OCI-LY7 (cell line): ENCODE measurements at regions not wholly inside any gene's neighbourhood (a gene's known extent, or its start where the extent isn't known, plus 50 kb on each side); places are given as distances from the start of the nearest gene placed in this dataset.

ENCODE experiments used
- BruUV-seq: library from RNA; stranded (reverse); fragments of 400-500 nt; replicated peaks from 2 replicates; lab custom pipeline; 2021; lab: Mats Ljungman, UMichigan
- CTCF ChIA-PET: fragments of 300-600 bp; sonication (Branson Sonifier 250); formaldehyde crosslinking; loops from one replicate; lab custom pipeline; 2022; ENCODE audit warnings: antibody characterized with exemption; ENCODE audit not compliant: unreplicated experiment; lab: Charles Lee
- POLR2A ChIA-PET: fragments of 300-600 bp; sonication (Branson Sonifier 250); formaldehyde crosslinking; loops from one replicate; lab custom pipeline; 2022; ENCODE audit warnings: antibody characterized with exemption; lab: Charles Lee
- DNase-seq: peaks from one replicate; pipeline ENCODE4 v3.0.0-alpha.2; 2015; ENCODE audit warnings: low spot score
- H2AFZ ChIP-seq: fragments of 200-600 bp; sonication (generic), shearing (Covaris generic); 2 replicates; pipeline ENCODE4 v1.6.1; 2014; ENCODE audit warnings: mild to moderate bottlenecking, antibody characterized with exemption, low read length, moderate library complexity
- H3K27ac ChIP-seq: fragments of 200-600 bp; sonication (generic); 2 replicates; pipeline ENCODE4 v1.5.1; 2014; ENCODE audit warnings: mixed run types, low read depth, mild to moderate bottlenecking, moderate library complexity, low read length, inconsistent platforms; ENCODE audit not compliant: poor library complexity, severe bottlenecking
- H3K36me3 ChIP-seq: fragments of 200-600 bp; sonication (generic); 2 replicates; pipeline ENCODE4 v1.6.1; 2014; ENCODE audit warnings: mild to moderate bottlenecking, antibody characterized with exemption, low read length, moderate library complexity, mixed read lengths; ENCODE audit not compliant: insufficient read depth
- H3K4me1 ChIP-seq: fragments of 200-600 bp; sonication (generic); 2 replicates; pipeline ENCODE4 v1.5.1; 2014; ENCODE audit warnings: mild to moderate bottlenecking, low read length; ENCODE audit not compliant: insufficient read depth, poor library complexity, severe bottlenecking
- H3K4me2 ChIP-seq: fragments of 200-600 bp; sonication (generic); 2 replicates; pipeline ENCODE4 v1.6.1; 2014; ENCODE audit warnings: mild to moderate bottlenecking, low read length
- H3K4me3 ChIP-seq: fragments of 200-600 bp; sonication (generic); 2 replicates; pipeline ENCODE4 v1.5.1; 2014; ENCODE audit warnings: mild to moderate bottlenecking, low read depth, low read length; ENCODE audit not compliant: poor library complexity, severe bottlenecking
- H3K79me2 ChIP-seq: fragments of 200-600 bp; sonication (generic); 2 replicates; pipeline ENCODE4 v1.6.1; 2016; ENCODE audit warnings: low read depth, mild to moderate bottlenecking, low read length, moderate library complexity, mixed read lengths; ENCODE audit not compliant: insufficient read depth
- H3K9me2 ChIP-seq: fragments of 200-600 bp; sonication (generic); 2 replicates; pipeline ENCODE4 v1.6.1; 2016; ENCODE audit warnings: mild to moderate bottlenecking, low read length, mixed read lengths; ENCODE audit not compliant: insufficient read depth
- H3K9me3 ChIP-seq: fragments of 200-600 bp; sonication (generic); 2 replicates; pipeline ENCODE4 v1.6.1; 2014; ENCODE audit warnings: mild to moderate bottlenecking, mixed run types, low read length, mixed read lengths
- H4K20me1 ChIP-seq: fragments of 200-600 bp; sonication (generic); 2 replicates; pipeline ENCODE4 v1.6.1; 2014; ENCODE audit warnings: mild to moderate bottlenecking, antibody characterized with exemption, low read length, moderate library complexity, mixed read lengths; ENCODE audit not compliant: insufficient read depth
- EZH2phosphoT487 ChIP-seq: fragments of 200-600 bp; sonication (generic); IDR thresholded peaks from 2 replicates; pipeline ENCODE4 v1.6.1; 2018; ENCODE audit warnings: low read depth, borderline replicate concordance, mild to moderate bottlenecking, mixed run types, antibody characterized with exemption, low read length, moderate library complexity, mixed read lengths
- intact Hi-C: fragments of 100-400 bp; cut with micrococcal nuclease; formaldehyde crosslinking; loops from one replicate; pipeline ENCODE4 v1.10.0; 2022; ENCODE audit not compliant: unreplicated experiment
- TF ChIP-seq, protein P1 (sequence below): fragments of 200-600 bp; sonication (generic); conservative IDR thresholded peaks from 2 replicates; pipeline ENCODE4 v1.5.1; 2014; ENCODE audit warnings: mild to moderate bottlenecking, antibody characterized with exemption, low read length, moderate library complexity, mixed read lengths

GRCh38 chr2:122478117-122478516, 722.7 kb downstream of the TSN start:
- Histone ChIP-seq H3K27ac (no peak overlapping the region), H3K79me2 (no peaks in the 10 kb centered on the region), H2AFZ (no peak overlapping the region), H3K4me1 (no peaks in the 10 kb centered on the region), H3K9me2 (no peaks in the 10 kb centered on the region), H3K9me3 (no peaks in the 10 kb centered on the region), H4K20me1 (no peaks in the 10 kb centered on the region), H3K36me3 (no peaks in the 10 kb centered on the region), H3K4me2 (no peak overlapping the region), H3K4me3 (no peak overlapping the region)
- intact Hi-C loops = no loop called here
- TF ChIP-seq EZH2phosphoT487 = no peak
- TF ChIP-seq, protein P1, sequence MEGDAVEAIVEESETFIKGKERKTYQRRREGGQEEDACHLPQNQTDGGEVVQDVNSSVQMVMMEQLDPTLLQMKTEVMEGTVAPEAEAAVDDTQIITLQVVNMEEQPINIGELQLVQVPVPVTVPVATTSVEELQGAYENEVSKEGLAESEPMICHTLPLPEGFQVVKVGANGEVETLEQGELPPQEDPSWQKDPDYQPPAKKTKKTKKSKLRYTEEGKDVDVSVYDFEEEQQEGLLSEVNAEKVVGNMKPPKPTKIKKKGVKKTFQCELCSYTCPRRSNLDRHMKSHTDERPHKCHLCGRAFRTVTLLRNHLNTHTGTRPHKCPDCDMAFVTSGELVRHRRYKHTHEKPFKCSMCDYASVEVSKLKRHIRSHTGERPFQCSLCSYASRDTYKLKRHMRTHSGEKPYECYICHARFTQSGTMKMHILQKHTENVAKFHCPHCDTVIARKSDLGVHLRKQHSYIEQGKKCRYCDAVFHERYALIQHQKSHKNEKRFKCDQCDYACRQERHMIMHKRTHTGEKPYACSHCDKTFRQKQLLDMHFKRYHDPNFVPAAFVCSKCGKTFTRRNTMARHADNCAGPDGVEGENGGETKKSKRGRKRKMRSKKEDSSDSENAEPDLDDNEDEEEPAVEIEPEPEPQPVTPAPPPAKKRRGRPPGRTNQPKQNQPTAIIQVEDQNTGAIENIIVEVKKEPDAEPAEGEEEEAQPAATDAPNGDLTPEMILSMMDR = no peak
- ChIA-PET POLR2A (interaction anchor here (0.6 kb wide), 1 partner anchor 29 kb away, joined by 3 read pairs; no protein-coding TSS in a partner anchor), CTCF (no interaction called here)
- no peak for DNase-seq
- no TSS peak for BruUV-seq

DNA sequence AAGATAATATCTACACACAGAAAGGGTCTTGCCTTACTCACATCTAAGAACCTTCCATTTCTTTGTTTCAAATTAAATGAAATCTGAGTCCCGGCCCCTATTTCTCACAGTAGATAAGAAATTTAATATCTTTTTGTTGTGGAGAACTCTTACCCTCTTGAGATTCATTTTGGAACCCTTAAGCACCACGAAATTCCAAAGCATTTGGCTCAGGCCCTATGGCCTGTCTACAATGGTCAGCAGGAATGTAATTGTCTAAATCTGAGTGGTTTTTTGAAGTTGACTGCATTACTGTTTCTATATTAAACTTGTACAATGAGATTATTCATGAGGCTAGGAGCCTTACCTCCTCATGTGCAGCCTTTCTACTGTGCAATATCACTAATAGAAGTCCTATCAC, 723.3 kb downstream of the TSN start:
- Histone ChIP-seq H3K4me2 (no peak overlapping the region), H3K36me3 (no peaks in the 10 kb centered on the region), H3K4me3 (no peak overlapping the region), H3K9me2 (no peaks in the 10 kb centered on the region), H3K9me3 (no peaks in the 10 kb centered on the region), H4K20me1 (no peaks in the 10 kb centered on the region), H3K79me2 (no peaks in the 10 kb centered on the region), H2AFZ (no peak overlapping the region), H3K27ac (no peak overlapping the region), H3K4me1 (no peaks in the 10 kb centered on the region)
- intact Hi-C loops = no loop called here
- POLR2A ChIA-PET = no interaction called here
- no peak for TF ChIP-seq EZH2phosphoT487
- TF ChIP-seq, protein P1 = no peak
- DNase-seq = no peak
- no TSS peak for BruUV-seq
- CTCF ChIA-PET = no interaction called here

GRCh38 chr2:122480501-122481243, 725.2 kb downstream of the TSN start:
- H4K20me1 ChIP-seq = no peaks in the 10 kb centered on the region
- H3K79me2 ChIP-seq = no peaks in the 10 kb centered on the region
- H3K4me1 ChIP-seq = no peaks in the 10 kb centered on the region
- DNase-seq = no peak
- intact Hi-C loops = no loop called here
- no peak overlapping the region for H3K4me2 ChIP-seq
- POLR2A ChIA-PET = no interaction called here
- no peaks in the 10 kb centered on the region for H3K9me2 ChIP-seq
- no peaks in the 10 kb centered on the region for H3K36me3 ChIP-seq
- CTCF ChIA-PET = interaction anchor here (0.9 kb wide), 1 partner anchor 38 kb away, joined by 3 read pairs; no protein-coding TSS in a partner anchor
- no peaks in the 10 kb centered on the region for H3K9me3 ChIP-seq
- TF ChIP-seq, protein P1 = no peak
- no peak for TF ChIP-seq EZH2phosphoT487
- no peak overlapping the region for H2AFZ ChIP-seq
- H3K4me3 ChIP-seq = no peak overlapping the region
- no TSS peak for BruUV-seq
- no peak overlapping the region for H3K27ac ChIP-seq
